Activated CD8-positive, alpha-beta T cell treated with anti-CD3 and anti-CD28 coated beads for 36 hours (primary cell): ENCODE measurements at regions not wholly inside any gene's neighbourhood (a gene's known extent, or its start where the extent isn't known, plus 50 kb on each side); places are given as distances from the start of the nearest gene placed in this dataset.

Experiments used
- ATAC-seq: fragments of 200-7000 bp; cut with Tn5 transposase; one replicate; pipeline ENCODE4 v1.10.0; 2021; ENCODE audit warnings: mild to moderate bottlenecking, moderate library complexity
- CTCF ChIA-PET: fragments of 350-600 bp; sonication (Branson Sonifier 250); formaldehyde crosslinking; loops from one replicate; lab custom pipeline; 2021; ENCODE audit warnings: antibody characterized with exemption; lab: Charles Lee
- POLR2A ChIA-PET: fragments of 350-600 bp; sonication (Branson Sonifier 250); formaldehyde crosslinking; loops from one replicate; lab custom pipeline; 2021; ENCODE audit warnings: antibody characterized with exemption; lab: Charles Lee
- DNase-seq: peaks from one replicate; pipeline ENCODE4 v3.0.0-alpha.2; 2020
- H3K27ac Mint-ChIP-seq: one replicate; pipeline ENCODE4 v1.8.0; 2021; ENCODE audit warnings: mild to moderate bottlenecking, mixed read lengths
- H3K27me3 Mint-ChIP-seq: one replicate; pipeline ENCODE4 v1.8.0; 2021; ENCODE audit warnings: mixed read lengths
- H3K36me3 Mint-ChIP-seq: one replicate; pipeline ENCODE4 v1.8.0; 2021; ENCODE audit warnings: low read depth, mixed read lengths
- H3K4me1 Mint-ChIP-seq: one replicate; pipeline ENCODE4 v1.8.0; 2021; ENCODE audit warnings: low read depth, mixed read lengths
- H3K4me3 Mint-ChIP-seq: one replicate; pipeline ENCODE4 v1.8.0; 2021; ENCODE audit warnings: mild to moderate bottlenecking, moderate library complexity, mixed read lengths
- H3K9me3 Mint-ChIP-seq: one replicate; pipeline ENCODE4 v1.8.0; 2021; ENCODE audit warnings: mixed read lengths
- CTCF ChIP-seq: fragments of 200-600 bp; IDR thresholded peaks from one replicate; pipeline ENCODE4 v1.8.0; 2022; ENCODE audit warnings: antibody characterized with exemption, mild to moderate bottlenecking
- intact Hi-C: fragments of 100-400 bp; cut with micrococcal nuclease; formaldehyde crosslinking; loops from one replicate; pipeline ENCODE4 v1.10.0; 2022

- Mint-ChIP-seq H3K9me3 (no peaks in the 10 kb centered on the region), H3K4me3 (no peak overlapping the region), H3K36me3 (no peaks in the 10 kb centered on the region), H3K27me3 (peaks cover 27% of the 10 kb centered on the region), H3K4me1 (no peaks in the 10 kb centered on the region), H3K27ac (no peak overlapping the region)
- ChIA-PET POLR2A (no interaction called here), CTCF (no interaction called here)
- DNase-seq (no peak), ATAC-seq (no peak)
- intact Hi-C loops: no loop called here
- TF ChIP-seq CTCF: no peak
These were observed 202.6 kb upstream of the LHX5 start for GRCh38 chr12:113674302-113674701.

GRCh38 chr12:113673458-113674238, 202.0 kb upstream of the LHX5 start:
- H3K27me3 Mint-ChIP-seq: peaks cover 27% of the 10 kb centered on the region
- TF ChIP-seq CTCF: no peak
- no peak for DNase-seq
- H3K4me1 Mint-ChIP-seq: no peaks in the 10 kb centered on the region
- CTCF ChIA-PET: no interaction called here
- no peak overlapping the region for H3K4me3 Mint-ChIP-seq
- no peaks in the 10 kb centered on the region for H3K36me3 Mint-ChIP-seq
- no peak overlapping the region for H3K27ac Mint-ChIP-seq
- no peaks in the 10 kb centered on the region for H3K9me3 Mint-ChIP-seq
- POLR2A ChIA-PET: no interaction called here
- intact Hi-C loops: no loop called here
- no peak for ATAC-seq

- CTCF ChIA-PET: no interaction called here
- no peaks in the 10 kb centered on the region for H3K9me3 Mint-ChIP-seq
- no peaks in the 10 kb centered on the region for H3K4me1 Mint-ChIP-seq
- intact Hi-C loops: no loop called here
- no peak overlapping the region for H3K27ac Mint-ChIP-seq
- ATAC-seq: no peak
- DNase-seq: no peak
- TF ChIP-seq CTCF: no peak
- no peaks in the 10 kb centered on the region for H3K36me3 Mint-ChIP-seq
- H3K4me3 Mint-ChIP-seq: no peak overlapping the region
- POLR2A ChIA-PET: no interaction called here
- peaks cover 32% of the 10 kb centered on the region for H3K27me3 Mint-ChIP-seq
These were observed 199.1 kb upstream of the LHX5 start for GRCh38 chr12:113670742-113671141.

- ChIA-PET POLR2A (no interaction called here), CTCF (no interaction called here)
- ATAC-seq: no peak
- no peak for DNase-seq
- intact Hi-C loops: no loop called here
- peaks cover 28% of the 10 kb centered on the region for H3K27me3 Mint-ChIP-seq
- TF ChIP-seq CTCF: no peak
- H3K36me3 Mint-ChIP-seq: no peaks in the 10 kb centered on the region
- no peak overlapping the region for H3K4me3 Mint-ChIP-seq
- H3K27ac Mint-ChIP-seq: no peak overlapping the region
- H3K9me3 Mint-ChIP-seq: no peaks in the 10 kb centered on the region
- no peaks in the 10 kb centered on the region for H3K4me1 Mint-ChIP-seq
These were observed 196.1 kb upstream of the LHX5 start for GRCh38 chr12:113667676-113668356.

GRCh38 chr12:113667095-113667494, 195.4 kb upstream of the LHX5 start:
- no peak overlapping the region for H3K27ac Mint-ChIP-seq
- intact Hi-C loops: no loop called here
- ChIA-PET POLR2A (no interaction called here), CTCF (no interaction called here)
- ATAC-seq (no peak), DNase-seq (no peak)
- H3K27me3 Mint-ChIP-seq: peaks cover 28% of the 10 kb centered on the region
- H3K9me3 Mint-ChIP-seq: no peaks in the 10 kb centered on the region
- no peaks in the 10 kb centered on the region for H3K4me1 Mint-ChIP-seq
- no peak overlapping the region for H3K4me3 Mint-ChIP-seq
- H3K36me3 Mint-ChIP-seq: no peaks in the 10 kb centered on the region
- no peak for TF ChIP-seq CTCF
